Activated CD8-positive, alpha-beta T cell treated with anti-CD3 and anti-CD28 coated beads for 36 hours (primary cell): ENCODE measurements at regions not wholly inside any gene's neighbourhood (a gene's known extent, or its start where the extent isn't known, plus 50 kb on each side); places are given as distances from the start of the nearest gene placed in this dataset.

Experiments used
- ATAC-seq: fragments of 200-7000 bp; cut with Tn5 transposase; one replicate; pipeline ENCODE4 v1.10.0; 2021; ENCODE audit warnings: mild to moderate bottlenecking, moderate library complexity
- CTCF ChIA-PET: fragments of 350-600 bp; sonication (Branson Sonifier 250); formaldehyde crosslinking; loops from one replicate; lab custom pipeline; 2021; ENCODE audit warnings: antibody characterized with exemption; lab: Charles Lee
- POLR2A ChIA-PET: fragments of 350-600 bp; sonication (Branson Sonifier 250); formaldehyde crosslinking; loops from one replicate; lab custom pipeline; 2021; ENCODE audit warnings: antibody characterized with exemption; lab: Charles Lee
- DNase-seq: peaks from one replicate; pipeline ENCODE4 v3.0.0-alpha.2; 2020
- H3K27ac Mint-ChIP-seq: one replicate; pipeline ENCODE4 v1.8.0; 2021; ENCODE audit warnings: mild to moderate bottlenecking, mixed read lengths
- H3K27me3 Mint-ChIP-seq: one replicate; pipeline ENCODE4 v1.8.0; 2021; ENCODE audit warnings: mixed read lengths
- H3K36me3 Mint-ChIP-seq: one replicate; pipeline ENCODE4 v1.8.0; 2021; ENCODE audit warnings: low read depth, mixed read lengths
- H3K4me1 Mint-ChIP-seq: one replicate; pipeline ENCODE4 v1.8.0; 2021; ENCODE audit warnings: low read depth, mixed read lengths
- H3K4me3 Mint-ChIP-seq: one replicate; pipeline ENCODE4 v1.8.0; 2021; ENCODE audit warnings: mild to moderate bottlenecking, moderate library complexity, mixed read lengths
- H3K9me3 Mint-ChIP-seq: one replicate; pipeline ENCODE4 v1.8.0; 2021; ENCODE audit warnings: mixed read lengths
- CTCF ChIP-seq: fragments of 200-600 bp; IDR thresholded peaks from one replicate; pipeline ENCODE4 v1.8.0; 2022; ENCODE audit warnings: antibody characterized with exemption, mild to moderate bottlenecking
- intact Hi-C: fragments of 100-400 bp; cut with micrococcal nuclease; formaldehyde crosslinking; loops from one replicate; pipeline ENCODE4 v1.10.0; 2022

- peaks cover 16% of the 10 kb centered on the region for H3K4me1 Mint-ChIP-seq
- intact Hi-C loops = no loop called here
- POLR2A ChIA-PET = no interaction called here
Observed at GRCh38 chr6:135707426-135707825, 144.1 kb upstream of the PDE7B start.

GRCh38 chr6:135710042-135710441 is 141.5 kb upstream of the PDE7B start:
- intact Hi-C loops = no loop called here

More at GRCh38 chr6:135707426-135707825, 144.1 kb upstream of the PDE7B start:
- H3K4me3 Mint-ChIP-seq = no peak overlapping the region
- ATAC-seq = no peak
- TF ChIP-seq CTCF = no peak
- no peak for DNase-seq
- H3K27ac Mint-ChIP-seq = no peak overlapping the region
- no peaks in the 10 kb centered on the region for H3K36me3 Mint-ChIP-seq
- H3K27me3 Mint-ChIP-seq = peaks cover 3% of the 10 kb centered on the region
- CTCF ChIA-PET = no interaction called here
- no peaks in the 10 kb centered on the region for H3K9me3 Mint-ChIP-seq

GRCh38 chr6:135722190-135722589 is 129.3 kb upstream of the PDE7B start:
- ChIA-PET POLR2A (no interaction called here), CTCF (interaction anchor here (1.1 kb wide), 1 partner anchor 76 kb away, joined by 3 read pairs; no protein-coding TSS in a partner anchor)
- peaks cover 6% of the 10 kb centered on the region for H3K36me3 Mint-ChIP-seq
- intact Hi-C loops = no loop called here
- no peak for DNase-seq
- no peak for ATAC-seq
- peaks cover 10% of the 10 kb centered on the region for H3K4me1 Mint-ChIP-seq
- H3K9me3 Mint-ChIP-seq = peaks cover 28% of the 10 kb centered on the region
- no peaks in the 10 kb centered on the region for H3K27me3 Mint-ChIP-seq
- TF ChIP-seq CTCF = no peak
- H3K27ac Mint-ChIP-seq = no peak overlapping the region
- no peak overlapping the region for H3K4me3 Mint-ChIP-seq

More at GRCh38 chr6:135710042-135710441, 141.5 kb upstream of the PDE7B start:
- CTCF ChIA-PET = no interaction called here
- no peak for ATAC-seq
- peaks cover 3% of the 10 kb centered on the region for H3K27me3 Mint-ChIP-seq
- no peak for TF ChIP-seq CTCF
- H3K27ac Mint-ChIP-seq = no peak overlapping the region
- no peak for DNase-seq
- H3K36me3 Mint-ChIP-seq = no peaks in the 10 kb centered on the region
- no peaks in the 10 kb centered on the region for H3K9me3 Mint-ChIP-seq
- no peaks in the 10 kb centered on the region for H3K4me1 Mint-ChIP-seq
- POLR2A ChIA-PET = no interaction called here
- no peak overlapping the region for H3K4me3 Mint-ChIP-seq

GRCh38 chr6:135722679-135723078 is 128.8 kb upstream of the PDE7B start:
- no peak overlapping the region for H3K4me3 Mint-ChIP-seq
- peak; percentile 98 for ATAC-seq
- DNase-seq = peak; percentile 57
- no peaks in the 10 kb centered on the region for H3K27me3 Mint-ChIP-seq
- no peak for TF ChIP-seq CTCF
- H3K27ac Mint-ChIP-seq = no peak overlapping the region
- ChIA-PET CTCF (interaction anchor here (1.1 kb wide), 2 partner anchors 15 to 77 kb away, joined by 3 to 4 read pairs; no protein-coding TSS in a partner anchor), POLR2A (no interaction called here)
- H3K9me3 Mint-ChIP-seq = peaks cover 28% of the 10 kb centered on the region
- peaks cover 10% of the 10 kb centered on the region for H3K4me1 Mint-ChIP-seq
- intact Hi-C loops = no loop called here
- H3K36me3 Mint-ChIP-seq = peaks cover 6% of the 10 kb centered on the region

GRCh38 chr6:135728589-135728988 is 122.9 kb upstream of the PDE7B start:
- no peak for ATAC-seq
- no peak for DNase-seq
- Mint-ChIP-seq H3K27me3 (no peaks in the 10 kb centered on the region), H3K4me3 (no peak overlapping the region), H3K36me3 (peaks cover 6% of the 10 kb centered on the region), H3K4me1 (no peaks in the 10 kb centered on the region), H3K9me3 (peaks cover 20% of the 10 kb centered on the region), H3K27ac (no peak overlapping the region)
- ChIA-PET POLR2A (no interaction called here), CTCF (no interaction called here)
- TF ChIP-seq CTCF = no peak
- intact Hi-C loops = no loop called here
